GM06990 (cell line): ENCODE measurements at regions not wholly inside any gene's neighbourhood (a gene's known extent, or its start where the extent isn't known, plus 50 kb on each side); places are given as distances from the start of the nearest gene placed in this dataset.
"Not testable (repeated sequence)": the region's sequence is repeated elsewhere in the genome, so short reads cannot be mapped to it uniquely, and the experiment has no call there.

Source experiments
- DNase-seq: peaks from one replicate; pipeline ENCODE4 v3.0.0-alpha.2; 2011; ENCODE audit not compliant: insufficient read length; ENCODE audit errors: extremely low read depth
- H3K27me3 ChIP-seq: replicated peaks from 2 replicates; pipeline ENCODE4 v1.6.0; 2011; ENCODE audit warnings: low read length; ENCODE audit not compliant: control insufficient read depth, insufficient read depth
- H3K36me3 ChIP-seq: 2 replicates; pipeline ENCODE4 v1.5.1; 2011; ENCODE audit warnings: low read length; ENCODE audit not compliant: control insufficient read depth, insufficient read depth
- H3K4me3 ChIP-seq: replicated peaks from 2 replicates; pipeline ENCODE4 v1.5.1; 2011; ENCODE audit warnings: low read depth, mild to moderate bottlenecking, control low read depth, low read length
- CTCF ChIP-seq: IDR thresholded peaks from 2 replicates; pipeline ENCODE4 v1.5.1; 2011; ENCODE audit warnings: low read length, control low read depth, mild to moderate bottlenecking, inconsistent platforms; ENCODE audit not compliant: insufficient read depth, poor library complexity, severe bottlenecking

GRCh38 chr4:138439143-138439581, 197.0 kb upstream of the SLC7A11 start:
- Histone ChIP-seq H3K36me3 (no peaks in the 10 kb centered on the region), H3K27me3 (no peaks in the 10 kb centered on the region), H3K4me3 (no peak overlapping the region)
- TF ChIP-seq CTCF, result no peak
- no peak for DNase-seq

GRCh38 chr4:138438608-138439007, 196.5 kb upstream of the SLC7A11 start:
- Histone ChIP-seq H3K36me3 (no peaks in the 10 kb centered on the region), H3K4me3 (no peak overlapping the region), H3K27me3 (no peaks in the 10 kb centered on the region)
- TF ChIP-seq CTCF, result no peak
- no peak for DNase-seq

- no peak for TF ChIP-seq CTCF
- H3K4me3 ChIP-seq, result no peak overlapping the region
- DNase-seq, result no peak
- no peaks in the 10 kb centered on the region for H3K27me3 ChIP-seq
- H3K36me3 ChIP-seq, result no peaks in the 10 kb centered on the region
Observed at GRCh38 chr4:138437263-138437851, 195.2 kb upstream of the SLC7A11 start.

GRCh38 chr4:138435733-138436132, 193.6 kb upstream of the SLC7A11 start:
- not testable (repeated sequence) for H3K36me3 ChIP-seq, H3K27me3 ChIP-seq, DNase-seq, H3K4me3 ChIP-seq

- DNase-seq, H3K27me3 ChIP-seq, H3K4me3 ChIP-seq, H3K36me3 ChIP-seq: not testable (repeated sequence)
Observed at GRCh38 chr4:138435046-138435445, 192.9 kb upstream of the SLC7A11 start.

- no peak for DNase-seq
- no peak overlapping the region for H3K4me3 ChIP-seq
- no peak for TF ChIP-seq CTCF
- no peaks in the 10 kb centered on the region for H3K36me3 ChIP-seq
- no peaks in the 10 kb centered on the region for H3K27me3 ChIP-seq
Observed at GRCh38 chr4:138428611-138429010, 186.5 kb upstream of the SLC7A11 start.

GRCh38 chr4:138426786-138427185, 184.6 kb upstream of the SLC7A11 start:
- H3K4me3 ChIP-seq, result no peak overlapping the region
- no peaks in the 10 kb centered on the region for H3K36me3 ChIP-seq
- no peak for DNase-seq
- no peaks in the 10 kb centered on the region; the same call in 1 of the 2 replicates for H3K27me3 ChIP-seq
- no peak for TF ChIP-seq CTCF
